ENCODE measurements at regions not wholly inside any gene's neighbourhood (a gene's known extent, or its start where the extent isn't known, plus 50 kb on each side); places are given as distances from the start of the nearest gene placed in this dataset.
A peak's percentile ranks its signal among the peaks of the same experiment; 100 is the strongest.

DNA sequence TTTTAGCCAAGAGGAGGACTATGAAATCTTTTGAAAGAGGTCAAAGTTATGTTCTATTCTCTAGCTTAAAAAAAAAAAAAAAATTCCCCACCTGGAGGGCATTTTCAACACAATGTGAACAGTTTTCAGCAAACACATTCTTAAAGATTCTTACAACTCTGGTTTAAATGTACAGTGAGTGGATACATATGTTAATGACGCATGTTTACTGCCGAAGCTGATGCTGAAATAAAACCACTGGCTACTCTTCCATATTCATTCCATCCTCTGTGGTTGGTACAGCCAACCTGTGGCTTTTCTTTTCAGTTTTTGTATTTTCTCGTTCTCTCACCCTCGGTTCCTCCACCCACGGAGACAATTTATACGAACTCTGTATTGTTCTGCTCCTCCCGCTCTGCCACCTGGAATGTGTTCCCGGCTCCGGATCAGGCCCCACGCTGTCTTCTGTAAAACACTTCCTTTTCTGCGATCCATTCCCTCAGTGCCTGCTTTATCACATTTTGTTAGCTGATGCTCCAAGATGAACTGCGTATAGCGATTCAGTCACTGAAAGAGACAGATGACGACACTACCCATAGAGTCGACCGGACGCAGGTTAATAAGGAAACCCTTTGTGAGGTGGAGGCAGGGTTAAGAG is 466.4 kb upstream of the ARGLU1 start:
- H3K9me3 ChIP-seq = no peaks in the 10 kb centered on the region
- H3K27me3 ChIP-seq = no peaks in the 10 kb centered on the region
- WGBS = 91% methylated on average over 17 of the region's 17 CpGs
- H3K36me3 ChIP-seq = no peaks in the 10 kb centered on the region
- TF ChIP-seq POLR2AphosphoS5 (IDR thresholded peaks at IDR 0.05) = no peak
- TF ChIP-seq POLR2A (IDR thresholded peaks at IDR 0.05) = no peak
- TF ChIP-seq, protein P1, sequence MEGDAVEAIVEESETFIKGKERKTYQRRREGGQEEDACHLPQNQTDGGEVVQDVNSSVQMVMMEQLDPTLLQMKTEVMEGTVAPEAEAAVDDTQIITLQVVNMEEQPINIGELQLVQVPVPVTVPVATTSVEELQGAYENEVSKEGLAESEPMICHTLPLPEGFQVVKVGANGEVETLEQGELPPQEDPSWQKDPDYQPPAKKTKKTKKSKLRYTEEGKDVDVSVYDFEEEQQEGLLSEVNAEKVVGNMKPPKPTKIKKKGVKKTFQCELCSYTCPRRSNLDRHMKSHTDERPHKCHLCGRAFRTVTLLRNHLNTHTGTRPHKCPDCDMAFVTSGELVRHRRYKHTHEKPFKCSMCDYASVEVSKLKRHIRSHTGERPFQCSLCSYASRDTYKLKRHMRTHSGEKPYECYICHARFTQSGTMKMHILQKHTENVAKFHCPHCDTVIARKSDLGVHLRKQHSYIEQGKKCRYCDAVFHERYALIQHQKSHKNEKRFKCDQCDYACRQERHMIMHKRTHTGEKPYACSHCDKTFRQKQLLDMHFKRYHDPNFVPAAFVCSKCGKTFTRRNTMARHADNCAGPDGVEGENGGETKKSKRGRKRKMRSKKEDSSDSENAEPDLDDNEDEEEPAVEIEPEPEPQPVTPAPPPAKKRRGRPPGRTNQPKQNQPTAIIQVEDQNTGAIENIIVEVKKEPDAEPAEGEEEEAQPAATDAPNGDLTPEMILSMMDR (IDR thresholded peaks at IDR 0.05) = no peak
- TF ChIP-seq EP300 (IDR thresholded peaks at IDR 0.05) = no peak
- no peak overlapping the region for H3K27ac ChIP-seq
- H3K4me1 ChIP-seq = no peaks in the 10 kb centered on the region
- no peak for DNase-seq (ENCODE audit: low spot score in 2 of 2)
- no peak overlapping the region for H3K4me3 ChIP-seq

DNA sequence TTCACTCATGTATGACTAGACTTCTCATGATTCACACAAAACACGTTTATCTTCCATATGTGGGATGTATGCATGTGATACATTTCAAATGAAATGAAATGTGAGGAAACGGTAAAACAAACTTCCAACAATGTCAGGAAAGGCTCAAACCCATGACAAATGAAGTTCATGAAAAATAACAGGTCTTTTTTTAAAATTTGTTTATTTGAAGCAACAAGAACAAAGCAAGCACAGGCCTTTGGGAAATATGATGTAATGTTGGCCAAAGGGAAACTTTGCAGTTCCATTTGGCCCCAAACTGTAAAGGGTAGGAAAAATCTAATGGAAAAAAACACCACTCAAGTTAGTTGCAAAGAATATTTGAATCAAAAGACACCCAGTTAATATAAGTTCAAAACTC is 463.8 kb upstream of the ARGLU1 start:
- TF ChIP-seq EP300 (IDR thresholded peaks at IDR 0.05) = no peak
- no peak for TF ChIP-seq POLR2AphosphoS5 (IDR thresholded peaks at IDR 0.05)
- TF ChIP-seq, protein P1 (IDR thresholded peaks at IDR 0.05) = no peak
- TF ChIP-seq POLR2A (IDR thresholded peaks at IDR 0.05) = no peak
- H3K27ac ChIP-seq = no peak overlapping the region
- DNase-seq (ENCODE audit: low spot score in 2 of 2) = no peak
- no peaks in the 10 kb centered on the region for H3K9me3 ChIP-seq
- H3K27me3 ChIP-seq = no peaks in the 10 kb centered on the region
- H3K36me3 ChIP-seq = no peaks in the 10 kb centered on the region
- no peak overlapping the region for H3K4me3 ChIP-seq
- WGBS = 53% methylated on average over 2 of the region's 2 CpGs
- no peaks in the 10 kb centered on the region for H3K4me1 ChIP-seq

DNA sequence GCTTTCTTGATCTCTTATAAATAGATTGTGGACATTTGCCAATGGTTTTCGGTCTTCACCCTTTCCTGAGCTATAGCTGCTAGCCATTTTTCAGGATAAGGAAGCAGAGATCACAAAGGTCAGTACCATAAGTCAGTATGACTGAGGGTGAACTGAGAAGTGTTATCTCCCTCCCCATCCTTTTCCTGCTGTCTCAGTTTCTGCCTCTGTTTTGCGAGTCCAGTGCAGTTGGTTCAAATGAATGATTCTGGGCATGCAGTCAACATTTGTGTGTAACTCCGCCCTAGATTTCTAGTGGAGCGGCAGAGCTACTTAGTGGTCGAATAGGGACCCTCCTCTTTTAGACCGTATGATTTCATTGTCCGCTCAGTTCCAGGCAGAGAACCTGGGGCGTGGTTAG is 460.8 kb upstream of the ARGLU1 start:
- Histone ChIP-seq H3K4me3 (no peak overlapping the region), H3K27me3 (no peaks in the 10 kb centered on the region), H3K9me3 (no peaks in the 10 kb centered on the region), H3K4me1 (no peaks in the 10 kb centered on the region), H3K27ac (no peak overlapping the region), H3K36me3 (no peaks in the 10 kb centered on the region)
- TF ChIP-seq, protein P1 (IDR thresholded peaks at IDR 0.05) = no peak
- TF ChIP-seq POLR2A (IDR thresholded peaks at IDR 0.05) = no peak
- TF ChIP-seq EP300 (IDR thresholded peaks at IDR 0.05) = no peak
- TF ChIP-seq POLR2AphosphoS5 (IDR thresholded peaks at IDR 0.05) = no peak
- WGBS = 82% methylated on average over 8 of the region's 8 CpGs
- no peak for DNase-seq (ENCODE audit: low spot score in 2 of 2)

DNA sequence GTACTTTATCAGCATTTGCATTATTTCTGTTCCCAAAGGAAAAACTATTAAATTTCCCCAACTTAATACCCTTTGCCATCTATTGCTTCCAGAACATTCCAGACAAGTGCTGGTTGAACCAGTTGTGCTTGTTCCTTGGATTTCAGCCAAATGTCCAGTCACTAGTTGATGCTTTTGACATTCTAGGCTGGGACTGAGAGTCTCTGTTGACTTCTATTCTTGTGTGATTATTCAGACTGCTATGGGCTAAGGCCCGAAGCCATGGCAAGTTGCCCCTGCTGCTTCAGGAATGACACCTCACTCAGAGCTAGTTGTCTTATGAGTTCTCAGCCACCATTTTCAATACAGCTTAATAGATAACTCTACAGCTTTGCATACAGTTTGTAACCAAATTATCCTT is 458.1 kb upstream of the ARGLU1 start:
- no peak overlapping the region for H3K4me3 ChIP-seq
- 29% methylated on average over 1 of the region's 1 CpG for WGBS

DNA sequence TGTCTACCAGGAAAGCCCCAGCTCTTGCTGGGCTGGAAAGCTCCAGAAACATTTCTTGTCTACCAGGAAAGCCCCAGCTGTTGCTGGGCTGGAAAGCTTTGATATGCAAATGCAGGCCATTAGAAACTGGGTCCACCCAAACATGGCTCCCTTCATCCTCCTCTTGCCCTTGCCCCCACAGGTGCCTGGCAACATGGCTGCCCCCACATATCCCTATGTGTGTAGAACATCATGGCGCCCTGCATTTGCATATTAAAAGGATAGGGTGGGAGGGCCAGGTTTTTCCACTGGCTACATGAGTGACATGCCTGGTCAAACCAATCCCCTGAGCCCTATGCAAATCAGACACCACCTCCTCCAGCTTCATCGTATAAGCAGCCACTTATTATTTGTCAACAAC is 455.4 kb upstream of the ARGLU1 start:
- WGBS = 88% methylated on average over 2 of the region's 2 CpGs
- H3K36me3 ChIP-seq = no peaks in the 10 kb centered on the region
- no peaks in the 10 kb centered on the region for H3K9me3 ChIP-seq
- no peaks in the 10 kb centered on the region for H3K27me3 ChIP-seq
- TF ChIP-seq POLR2A (IDR thresholded peaks at IDR 0.05) = no peak
- TF ChIP-seq EP300 (IDR thresholded peaks at IDR 0.05) = no peak
- TF ChIP-seq, protein P1 (IDR thresholded peaks at IDR 0.05) = no peak
- TF ChIP-seq POLR2AphosphoS5 (IDR thresholded peaks at IDR 0.05) = no peak
- no peak overlapping the region for H3K4me3 ChIP-seq
- H3K4me1 ChIP-seq = no peaks in the 10 kb centered on the region
- no peak overlapping the region for H3K27ac ChIP-seq
- DNase-seq (ENCODE audit: low spot score in 2 of 2) = no peak

More for the DNA sequence above, 458.1 kb upstream of the ARGLU1 start:
- Histone ChIP-seq H3K27me3 (no peaks in the 10 kb centered on the region), H3K27ac (no peak overlapping the region), H3K36me3 (no peaks in the 10 kb centered on the region), H3K4me1 (no peaks in the 10 kb centered on the region), H3K9me3 (no peaks in the 10 kb centered on the region)
- no peak for DNase-seq (ENCODE audit: low spot score in 2 of 2)
- TF ChIP-seq POLR2A (IDR thresholded peaks at IDR 0.05) (no peak), POLR2AphosphoS5 (IDR thresholded peaks at IDR 0.05) (peak in 1 of 3 donors; percentile 32)

DNA sequence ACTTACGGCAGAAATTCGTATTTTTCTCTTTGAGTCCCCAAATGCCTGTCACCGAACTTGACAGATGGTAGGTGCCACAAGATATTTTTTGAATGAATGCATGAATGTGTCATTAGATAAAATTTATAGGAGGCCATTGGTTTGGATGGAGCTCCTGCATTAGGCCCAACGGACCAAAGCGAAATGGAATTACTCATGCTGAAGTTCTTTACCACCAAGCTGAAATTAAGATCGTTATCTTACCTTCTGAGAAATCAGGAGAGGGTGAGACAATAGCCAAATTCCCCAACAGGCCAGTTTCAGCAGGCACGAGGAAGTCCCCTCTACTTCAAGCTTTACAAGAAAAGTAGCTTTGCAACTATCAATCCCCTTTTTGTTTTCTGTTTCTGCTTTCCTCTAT is 452.5 kb upstream of the ARGLU1 start:
- TF ChIP-seq POLR2AphosphoS5 (IDR thresholded peaks at IDR 0.05) (no peak), POLR2A (IDR thresholded peaks at IDR 0.05) (no peak), EP300 (IDR thresholded peaks at IDR 0.05) (no peak)
- TF ChIP-seq, protein P1 (IDR thresholded peaks at IDR 0.05) = no peak
- Histone ChIP-seq H3K36me3 (no peaks in the 10 kb centered on the region), H3K27me3 (no peaks in the 10 kb centered on the region), H3K27ac (no peak overlapping the region), H3K9me3 (no peaks in the 10 kb centered on the region), H3K4me1 (no peaks in the 10 kb centered on the region), H3K4me3 (no peak overlapping the region)
- no peak for DNase-seq (ENCODE audit: low spot score in 2 of 2)
- WGBS = 71% methylated on average over 7 of the region's 7 CpGs
